Brain microvascular endothelial cell (primary cell): ENCODE measurements at regions not wholly inside any gene's neighbourhood (a gene's known extent, or its start where the extent isn't known, plus 50 kb on each side); places are given as distances from the start of the nearest gene placed in this dataset.

Experiments used
- DNase-seq: peaks from one replicate; pipeline ENCODE4 v3.0.0-alpha.2; 2020
- H3K27ac ChIP-seq: fragments of 250-450 bp; sonication (Bioruptor Pico); 2 replicates; pipeline ENCODE4 v1.5.1; 2020; ENCODE audit warnings: mild to moderate bottlenecking, moderate library complexity
- H3K27me3 ChIP-seq: fragments of 250-450 bp; sonication (Bioruptor Pico); replicated peaks from 2 replicates; pipeline ENCODE4 v1.5.1; 2020; ENCODE audit warnings: mild to moderate bottlenecking
- H3K36me3 ChIP-seq: fragments of 250-450 bp; sonication (Bioruptor Pico); replicated peaks from 2 replicates; pipeline ENCODE4 v1.5.1; 2020; ENCODE audit warnings: mild to moderate bottlenecking
- H3K4me3 ChIP-seq: 2 replicates; pipeline ENCODE4 v1.5.1; 2011; ENCODE audit warnings: low read depth, mild to moderate bottlenecking, control low read depth, low read length, moderate library complexity
- CTCF ChIP-seq: IDR thresholded peaks from 2 replicates; pipeline ENCODE4 v1.5.1; 2011; ENCODE audit warnings: low read depth, mild to moderate bottlenecking, moderate library complexity, low read length, control low read depth, inconsistent platforms; ENCODE audit errors: missing control alignments
- in situ Hi-C: cut with HindIII; loops from 2 replicates; pipeline ENCODE4 v1.10.0; 2017; ENCODE audit warnings: low sequenced_read_pairs, low pct_ligation_motif_present

- Histone ChIP-seq H3K27ac (no peak overlapping the region), H3K27me3 (no peaks in the 10 kb centered on the region), H3K4me3 (no peak overlapping the region), H3K36me3 (no peaks in the 10 kb centered on the region)
- TF ChIP-seq CTCF: no peak
- in situ Hi-C loops: no loop called here
- DNase-seq: no peak
These were observed 151.3 kb downstream of the ETS2 start for GRCh38 chr21:38956856-38957571.

DNA sequence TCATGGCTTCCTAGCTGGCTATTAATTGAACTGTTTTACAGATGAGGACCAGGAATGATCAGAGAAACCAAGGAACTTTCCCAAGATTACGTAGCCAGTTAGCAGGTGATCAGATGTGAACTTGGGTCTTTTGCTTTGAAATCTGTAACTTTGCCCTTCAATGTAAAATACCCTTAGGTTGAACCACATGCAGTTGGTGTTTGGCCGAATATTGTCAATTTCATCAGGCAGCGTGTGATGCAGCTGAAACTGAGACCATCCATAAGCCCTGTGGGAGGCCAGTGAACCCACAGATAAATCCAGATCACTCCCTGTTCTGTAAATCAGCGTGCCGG is 150.8 kb downstream of the ETS2 start:
- no peak overlapping the region for H3K27ac ChIP-seq
- H3K36me3 ChIP-seq: no peaks in the 10 kb centered on the region
- no peak for TF ChIP-seq CTCF
- in situ Hi-C loops: no loop called here
- H3K27me3 ChIP-seq: no peaks in the 10 kb centered on the region
- no peak overlapping the region for H3K4me3 ChIP-seq
- no peak for DNase-seq

- DNase-seq: no peak
- Histone ChIP-seq H3K36me3 (no peaks in the 10 kb centered on the region), H3K27me3 (no peaks in the 10 kb centered on the region), H3K4me3 (no peak overlapping the region), H3K27ac (no peak overlapping the region)
- TF ChIP-seq CTCF: no peak
- in situ Hi-C loops: no loop called here
These were observed 150.3 kb downstream of the ETS2 start for GRCh38 chr21:38956007-38956406.

DNA sequence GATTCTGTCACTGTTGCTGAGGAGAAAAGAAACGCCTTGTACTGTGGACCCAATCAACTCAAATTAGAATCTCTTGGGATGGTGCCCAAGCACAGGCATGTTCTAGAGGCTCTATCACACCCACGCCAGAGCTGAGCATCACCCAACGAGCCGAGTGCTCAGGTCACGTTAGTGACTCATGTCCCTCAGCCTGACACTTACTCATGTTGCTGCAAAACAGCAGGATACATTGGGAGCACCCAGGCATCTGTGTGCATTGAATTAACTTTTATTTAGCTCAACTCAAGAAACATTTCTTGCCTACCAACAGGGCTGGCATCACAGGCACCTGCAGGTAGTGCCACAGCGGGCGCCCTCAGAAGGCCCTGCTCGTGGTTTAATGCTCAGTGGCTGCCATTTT is 149.8 kb downstream of the ETS2 start:
- no peak for TF ChIP-seq CTCF
- no peaks in the 10 kb centered on the region for H3K36me3 ChIP-seq
- H3K27ac ChIP-seq: no peak overlapping the region
- in situ Hi-C loops: no loop called here
- peak; percentile 76 for DNase-seq
- no peak overlapping the region for H3K4me3 ChIP-seq
- no peaks in the 10 kb centered on the region for H3K27me3 ChIP-seq

DNA sequence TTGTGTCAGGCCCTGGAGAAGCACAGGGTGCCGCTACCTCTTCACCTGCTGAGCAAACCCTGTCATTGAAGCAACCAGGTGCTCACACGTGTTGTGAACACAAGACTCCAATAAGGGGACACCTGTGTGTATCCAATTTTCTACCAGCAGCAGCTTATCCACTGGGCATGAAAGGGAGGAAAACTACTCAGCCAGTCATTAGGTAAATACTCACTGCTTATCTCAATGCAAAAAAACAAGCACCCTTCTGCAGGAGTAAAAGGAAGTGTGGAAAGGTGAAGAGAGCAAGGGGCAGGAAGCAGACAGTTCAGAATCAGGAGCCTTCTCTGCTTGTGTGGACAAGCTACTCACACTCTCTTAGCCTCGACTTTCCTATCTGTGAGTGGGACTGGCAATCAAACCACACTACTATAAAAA is 148.9 kb downstream of the ETS2 start:
- Histone ChIP-seq H3K4me3 (no peak overlapping the region), H3K27ac (no peak overlapping the region), H3K27me3 (no peaks in the 10 kb centered on the region), H3K36me3 (no peaks in the 10 kb centered on the region)
- in situ Hi-C loops: no loop called here
- no peak for TF ChIP-seq CTCF
- DNase-seq: no peak

DNA sequence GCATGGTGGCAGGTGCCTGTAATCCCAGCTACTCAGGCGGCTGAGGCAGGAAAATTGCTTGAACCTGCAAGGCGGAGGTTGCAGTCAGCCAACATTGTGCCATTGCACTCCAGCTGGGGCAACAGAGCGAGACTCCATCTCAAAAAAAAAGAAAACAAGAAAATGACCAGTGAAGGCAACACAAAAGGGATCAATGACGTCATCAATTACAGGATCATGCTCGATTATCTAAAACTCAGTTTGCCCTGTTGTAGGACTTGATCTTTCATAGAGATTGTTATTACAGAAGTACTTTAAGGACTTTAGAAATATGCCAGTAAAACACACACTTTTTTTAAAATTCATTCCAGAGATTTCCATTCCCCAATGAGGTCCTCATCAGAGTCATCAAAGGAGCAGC is 147.8 kb downstream of the ETS2 start:
- no peaks in the 10 kb centered on the region for H3K27me3 ChIP-seq
- no peak for DNase-seq
- no peaks in the 10 kb centered on the region for H3K36me3 ChIP-seq
- in situ Hi-C loops: no loop called here
- H3K27ac ChIP-seq: no peak overlapping the region
- TF ChIP-seq CTCF: no peak
- H3K4me3 ChIP-seq: no peak overlapping the region
